GM12878 (cell line): ENCODE measurements at regions not wholly inside any gene's neighbourhood (a gene's known extent, or its start where the extent isn't known, plus 50 kb on each side); places are given as distances from the start of the nearest gene placed in this dataset.

ENCODE experiments used
- CBFB ChIP-seq: IDR thresholded peaks from 2 replicates; pipeline ENCODE4 v1.6.1; 2016; ENCODE audit warnings: antibody characterized with exemption, low read depth
- CBX3 ChIP-seq: fragments of 200-600 bp; sonication (generic); IDR thresholded peaks from 2 replicates; pipeline ENCODE4 v1.6.1; 2016; ENCODE audit warnings: low read depth, borderline replicate concordance
- PAX8 ChIP-seq: fragments of 450-650 bp; IDR thresholded peaks from 2 replicates; pipeline ENCODE4 v1.6.1; 2017; ENCODE audit warnings: mild to moderate bottlenecking, moderate library complexity
- SMAD5 ChIP-seq: IDR thresholded peaks from 2 replicates; pipeline ENCODE4 v1.6.1; 2016; ENCODE audit warnings: antibody characterized with exemption, low read depth
- TF ChIP-seq, protein P1 (sequence below): fragments of 450-650 bp; IDR thresholded peaks from 2 replicates; pipeline ENCODE4 v1.6.1; 2017; ENCODE audit warnings: mild to moderate bottlenecking
- TF ChIP-seq, protein P2 (sequence below): fragments of 450-650 bp; IDR thresholded peaks from 2 replicates; pipeline ENCODE4 v1.6.1; 2016; ENCODE audit warnings: mild to moderate bottlenecking, moderate library complexity, borderline replicate concordance

DNA sequence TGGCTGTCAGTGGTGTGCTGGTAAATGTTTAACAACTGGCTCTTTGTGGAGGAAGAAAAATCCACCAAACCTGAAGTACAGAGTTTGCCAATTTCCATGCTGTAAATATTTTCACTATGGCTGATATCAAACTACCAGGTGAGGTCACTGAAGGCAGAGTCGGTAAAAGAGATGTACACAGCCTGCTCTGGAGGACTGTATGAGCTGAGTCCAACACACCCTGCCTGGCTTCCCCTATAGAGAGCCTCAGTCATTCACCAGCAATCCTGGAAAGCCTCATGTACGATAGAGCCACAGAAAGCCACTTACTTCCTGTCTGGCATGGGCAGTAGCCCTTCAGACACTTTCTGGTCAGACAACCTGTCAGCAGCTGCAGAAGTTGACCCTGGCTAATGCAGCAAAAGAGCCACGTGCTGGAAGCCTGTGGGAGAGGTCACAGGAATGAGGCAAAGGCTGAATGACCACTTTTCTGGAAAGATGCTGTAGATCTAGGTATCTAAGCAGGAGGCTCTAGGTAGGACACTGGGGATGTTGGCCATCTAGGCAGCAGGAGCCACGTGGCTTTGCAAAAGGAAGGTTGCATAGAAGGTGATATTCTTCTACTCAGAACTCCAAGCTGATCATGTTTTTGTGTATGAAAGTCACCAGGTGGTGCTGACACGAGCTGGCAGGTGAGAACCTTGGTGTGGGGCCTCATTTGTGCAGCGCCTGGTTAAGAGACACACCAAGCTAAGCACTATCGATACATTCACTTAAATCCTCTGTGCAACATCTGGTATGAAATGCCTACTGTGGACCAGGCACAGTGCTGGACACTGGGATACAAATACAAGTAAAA lies 553.9 kb downstream of the VRK1 start (continued):
- TF ChIP-seq, protein P1, sequence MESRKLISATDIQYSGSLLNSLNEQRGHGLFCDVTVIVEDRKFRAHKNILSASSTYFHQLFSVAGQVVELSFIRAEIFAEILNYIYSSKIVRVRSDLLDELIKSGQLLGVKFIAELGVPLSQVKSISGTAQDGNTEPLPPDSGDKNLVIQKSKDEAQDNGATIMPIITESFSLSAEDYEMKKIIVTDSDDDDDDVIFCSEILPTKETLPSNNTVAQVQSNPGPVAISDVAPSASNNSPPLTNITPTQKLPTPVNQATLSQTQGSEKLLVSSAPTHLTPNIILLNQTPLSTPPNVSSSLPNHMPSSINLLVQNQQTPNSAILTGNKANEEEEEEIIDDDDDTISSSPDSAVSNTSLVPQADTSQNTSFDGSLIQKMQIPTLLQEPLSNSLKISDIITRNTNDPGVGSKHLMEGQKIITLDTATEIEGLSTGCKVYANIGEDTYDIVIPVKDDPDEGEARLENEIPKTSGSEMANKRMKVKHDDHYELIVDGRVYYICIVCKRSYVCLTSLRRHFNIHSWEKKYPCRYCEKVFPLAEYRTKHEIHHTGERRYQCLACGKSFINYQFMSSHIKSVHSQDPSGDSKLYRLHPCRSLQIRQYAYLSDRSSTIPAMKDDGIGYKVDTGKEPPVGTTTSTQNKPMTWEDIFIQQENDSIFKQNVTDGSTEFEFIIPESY, result no peak
- TF ChIP-seq CBX3, result no peak
- no peak for TF ChIP-seq SMAD5
- TF ChIP-seq CBFB, result no peak
- TF ChIP-seq, protein P2, sequence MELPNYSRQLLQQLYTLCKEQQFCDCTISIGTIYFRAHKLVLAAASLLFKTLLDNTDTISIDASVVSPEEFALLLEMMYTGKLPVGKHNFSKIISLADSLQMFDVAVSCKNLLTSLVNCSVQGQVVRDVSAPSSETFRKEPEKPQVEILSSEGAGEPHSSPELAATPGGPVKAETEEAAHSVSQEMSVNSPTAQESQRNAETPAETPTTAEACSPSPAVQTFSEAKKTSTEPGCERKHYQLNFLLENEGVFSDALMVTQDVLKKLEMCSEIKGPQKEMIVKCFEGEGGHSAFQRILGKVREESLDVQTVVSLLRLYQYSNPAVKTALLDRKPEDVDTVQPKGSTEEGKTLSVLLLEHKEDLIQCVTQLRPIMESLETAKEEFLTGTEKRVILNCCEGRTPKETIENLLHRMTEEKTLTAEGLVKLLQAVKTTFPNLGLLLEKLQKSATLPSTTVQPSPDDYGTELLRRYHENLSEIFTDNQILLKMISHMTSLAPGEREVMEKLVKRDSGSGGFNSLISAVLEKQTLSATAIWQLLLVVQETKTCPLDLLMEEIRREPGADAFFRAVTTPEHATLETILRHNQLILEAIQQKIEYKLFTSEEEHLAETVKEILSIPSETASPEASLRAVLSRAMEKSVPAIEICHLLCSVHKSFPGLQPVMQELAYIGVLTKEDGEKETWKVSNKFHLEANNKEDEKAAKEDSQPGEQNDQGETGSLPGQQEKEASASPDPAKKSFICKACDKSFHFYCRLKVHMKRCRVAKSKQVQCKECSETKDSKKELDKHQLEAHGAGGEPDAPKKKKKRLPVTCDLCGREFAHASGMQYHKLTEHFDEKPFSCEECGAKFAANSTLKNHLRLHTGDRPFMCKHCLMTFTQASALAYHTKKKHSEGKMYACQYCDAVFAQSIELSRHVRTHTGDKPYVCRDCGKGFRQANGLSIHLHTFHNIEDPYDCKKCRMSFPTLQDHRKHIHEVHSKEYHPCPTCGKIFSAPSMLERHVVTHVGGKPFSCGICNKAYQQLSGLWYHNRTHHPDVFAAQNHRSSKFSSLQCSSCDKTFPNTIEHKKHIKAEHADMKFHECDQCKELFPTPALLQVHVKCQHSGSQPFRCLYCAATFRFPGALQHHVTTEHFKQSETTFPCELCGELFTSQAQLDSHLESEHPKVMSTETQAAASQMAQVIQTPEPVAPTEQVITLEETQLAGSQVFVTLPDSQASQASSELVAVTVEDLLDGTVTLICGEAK, result no peak
- TF ChIP-seq PAX8, result no peak
- TF ChIP-seq, all 136 proteins: peak for 2
